GM21717 (cell line): ENCODE measurements at regions not wholly inside any gene's neighbourhood (a gene's known extent, or its start where the extent isn't known, plus 50 kb on each side); places are given as distances from the start of the nearest gene placed in this dataset.

Experiments
- ATAC-seq: cut with Tn5 transposase; IDR thresholded peaks from one replicate; pipeline ENCODE4 v1.9.1; 2021; ENCODE audit warnings: mild to moderate bottlenecking, moderate library complexity; ENCODE audit not compliant: unreplicated experiment

GRCh38 chr3:3280396-3280795 is 100.9 kb upstream of the CRBN start:
- ATAC-seq, result no peak

- no peak for ATAC-seq
Observed at GRCh38 chr3:3278073-3278472, 98.6 kb upstream of the CRBN start.

GRCh38 chr3:3276630-3277029 is 97.1 kb upstream of the CRBN start:
- ATAC-seq, result no peak

GRCh38 chr3:3264796-3265195 is 85.3 kb upstream of the CRBN start:
- ATAC-seq, result no peak

- no peak for ATAC-seq
Observed at GRCh38 chr3:3260870-3261269, 81.4 kb upstream of the CRBN start.

- ATAC-seq, result no peak
Observed at GRCh38 chr3:3259181-3259580, 79.7 kb upstream of the CRBN start.

GRCh38 chr3:3258281-3258680 is 78.8 kb upstream of the CRBN start:
- ATAC-seq, result no peak

GRCh38 chr3:3241596-3241995 is 62.1 kb upstream of the CRBN start:
- ATAC-seq, result no peak

GRCh38 chr3:3240986-3241385 is 61.5 kb upstream of the CRBN start:
- ATAC-seq, result no peak

- ATAC-seq, result no peak
Observed at GRCh38 chr3:3237979-3238378, 58.5 kb upstream of the CRBN start.

- no peak for ATAC-seq
Observed at GRCh38 chr3:3232251-3232650, 52.8 kb upstream of the CRBN start.
